ENCODE measurements at regions not wholly inside any gene's neighbourhood (a gene's known extent, or its start where the extent isn't known, plus 50 kb on each side); places are given as distances from the start of the nearest gene placed in this dataset.
"Not testable (repeated sequence)": the region's sequence is repeated elsewhere in the genome, so short reads cannot be mapped to it uniquely, and the experiment has no call there.

- no peak for FAIRE-seq
These were observed 346.7 kb downstream of the IL20RB start for GRCh38 chr3:137304313-137305056.

DNA sequence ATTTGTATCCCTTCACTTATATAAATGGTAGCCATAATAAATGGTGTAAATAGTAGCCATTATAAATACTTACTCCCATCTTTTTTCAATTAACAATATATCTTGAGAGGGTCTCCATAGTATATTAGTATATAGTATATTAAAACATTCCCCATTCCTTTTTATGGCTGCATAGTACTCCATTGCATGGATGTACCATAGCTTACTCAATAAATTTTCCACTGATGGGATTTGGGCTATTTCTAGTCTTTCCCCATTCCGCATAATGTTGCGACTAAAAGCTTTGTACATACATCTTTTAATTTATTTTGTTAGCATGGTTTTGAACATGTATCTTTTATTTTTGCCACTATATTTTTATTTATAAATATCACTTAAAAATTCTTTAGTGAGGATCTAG, 366.3 kb downstream of the IL20RB start:
- no peak for FAIRE-seq

DNA sequence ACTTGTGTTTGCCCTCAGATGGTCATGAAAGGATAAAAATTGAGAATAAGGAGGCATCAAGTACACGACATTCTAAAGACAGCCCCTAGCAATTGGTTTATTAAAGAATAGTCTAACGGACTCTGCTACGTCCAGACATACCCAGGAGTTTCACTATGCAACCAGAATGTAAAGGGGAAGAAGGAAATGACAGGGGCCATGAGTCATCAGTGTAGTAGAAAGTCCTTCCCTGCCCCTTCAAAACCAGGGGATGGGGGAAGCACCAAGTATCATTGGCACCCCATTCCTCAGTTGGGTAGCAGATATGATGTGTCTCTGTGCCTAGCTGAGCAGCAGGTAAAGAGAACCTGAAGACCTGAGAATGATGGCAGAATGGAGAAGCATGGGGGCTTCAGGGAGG, 367.4 kb downstream of the IL20RB start:
- FAIRE-seq, result no peak

DNA sequence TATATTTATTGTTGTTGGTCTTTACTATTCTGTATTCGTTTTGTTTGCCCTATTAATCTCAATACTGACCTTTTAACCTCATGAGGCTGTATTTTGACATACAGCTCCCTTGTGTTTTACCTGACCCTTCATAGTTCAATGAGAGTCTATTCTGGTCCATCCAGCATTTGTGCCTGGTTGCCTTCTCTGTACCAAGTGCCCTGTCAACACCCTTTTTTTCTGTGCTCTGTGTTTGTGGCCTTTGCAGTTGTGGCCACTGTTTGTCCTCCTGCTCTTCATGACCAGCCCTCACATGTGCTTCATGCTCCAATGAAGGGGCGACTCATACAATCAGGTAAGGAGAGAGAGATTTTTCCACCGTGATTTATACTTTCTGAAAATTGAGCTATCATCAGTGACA, 368.2 kb downstream of the IL20RB start:
- no peak for FAIRE-seq

DNA sequence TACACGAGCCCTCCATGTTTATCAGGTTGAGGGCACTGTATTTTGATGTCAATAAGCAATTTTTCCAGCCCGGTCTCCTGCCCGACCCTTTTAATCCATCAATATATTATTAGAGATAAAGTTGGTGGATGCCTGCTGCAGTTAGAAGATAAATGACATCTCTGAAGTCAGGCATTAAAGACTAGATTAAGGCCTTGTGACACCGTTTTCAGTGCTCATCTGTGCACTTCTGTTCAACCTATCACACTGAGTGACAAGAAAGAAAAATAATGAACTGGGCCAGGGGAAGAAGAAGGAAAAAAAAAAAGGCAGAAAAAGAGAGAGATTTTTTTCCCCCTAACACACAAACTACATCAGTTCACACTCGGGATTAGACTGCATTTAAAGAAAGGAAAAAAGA, 371.8 kb downstream of the IL20RB start:
- FAIRE-seq, result no peak

GRCh38 chr3:137330246-137330645, 372.5 kb downstream of the IL20RB start:
- no peak for FAIRE-seq

- FAIRE-seq, result no peak
These were observed 374.5 kb downstream of the IL20RB start for GRCh38 chr3:137332297-137332696.

DNA sequence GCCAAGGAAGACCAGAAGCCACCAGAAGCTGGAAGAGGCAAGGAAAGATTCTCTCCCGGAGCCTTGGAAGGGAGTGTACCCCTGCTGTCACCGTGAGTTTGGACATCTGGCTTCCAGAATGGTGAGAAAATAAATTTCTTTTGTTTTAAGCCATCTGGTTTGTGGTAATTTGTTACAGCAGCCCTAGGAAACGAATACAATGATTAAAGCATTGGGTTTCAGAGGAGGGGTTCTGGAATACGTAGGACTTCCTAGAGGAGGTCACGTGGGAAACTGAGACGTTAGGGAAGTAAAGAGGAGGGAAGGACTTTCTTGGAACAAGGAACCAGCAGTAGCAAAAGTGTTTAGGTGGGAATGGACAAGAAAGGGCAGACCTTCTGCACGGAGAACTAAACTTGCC, 377.7 kb downstream of the IL20RB start:
- no peak for FAIRE-seq

- not testable (repeated sequence) for FAIRE-seq
These were observed 380.6 kb downstream of the IL20RB start for GRCh38 chr3:137338400-137338799.

DNA sequence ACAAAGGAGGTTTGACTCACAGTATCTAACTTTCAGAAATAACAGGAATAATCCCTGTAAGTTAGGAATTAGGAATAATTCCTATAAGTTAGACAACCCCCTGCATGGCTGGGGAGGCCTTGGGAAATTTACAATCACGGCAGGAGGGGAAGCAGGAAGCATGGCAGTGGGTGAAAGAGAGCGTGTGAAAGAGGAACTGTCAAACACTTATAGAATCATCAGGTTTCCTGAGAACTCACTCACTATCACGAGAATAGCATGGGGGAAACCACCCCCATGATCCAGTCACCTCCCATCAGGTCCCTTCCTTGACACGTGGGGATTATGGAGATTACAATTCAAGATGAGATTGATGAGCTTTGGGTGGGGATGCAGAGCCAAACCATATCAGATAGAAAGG, 385.5 kb downstream of the IL20RB start:
- no peak for FAIRE-seq

DNA sequence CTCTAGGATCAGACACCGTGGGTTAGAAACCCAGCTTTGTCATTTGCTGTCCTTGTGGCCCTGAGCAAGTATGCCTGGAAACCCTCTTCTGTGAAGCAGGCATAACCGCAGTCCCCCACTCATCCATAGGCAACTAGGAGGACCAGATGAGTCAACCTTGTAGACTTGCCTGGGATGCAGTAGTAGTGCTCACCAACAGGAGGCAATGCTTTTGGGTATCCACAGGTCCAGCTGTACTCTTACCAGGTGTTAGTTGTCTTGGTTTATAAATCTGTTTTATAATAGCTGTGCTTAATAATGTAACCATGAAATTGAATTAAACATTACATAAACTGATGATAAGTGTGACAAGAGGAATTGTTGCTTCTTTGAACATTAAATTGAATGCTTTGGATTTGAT, 389.3 kb downstream of the IL20RB start:
- FAIRE-seq, result no peak

- FAIRE-seq, result no peak
These were observed 390.1 kb downstream of the IL20RB start for GRCh38 chr3:137347817-137348368.

GRCh38 chr3:137348936-137349335, 391.2 kb downstream of the IL20RB start:
- no peak for FAIRE-seq

- FAIRE-seq, result no peak
These were observed 392.0 kb downstream of the IL20RB start for GRCh38 chr3:137349557-137350348.

GRCh38 chr3:137360531-137361201, 402.9 kb downstream of the IL20RB start:
- FAIRE-seq, result no peak

DNA sequence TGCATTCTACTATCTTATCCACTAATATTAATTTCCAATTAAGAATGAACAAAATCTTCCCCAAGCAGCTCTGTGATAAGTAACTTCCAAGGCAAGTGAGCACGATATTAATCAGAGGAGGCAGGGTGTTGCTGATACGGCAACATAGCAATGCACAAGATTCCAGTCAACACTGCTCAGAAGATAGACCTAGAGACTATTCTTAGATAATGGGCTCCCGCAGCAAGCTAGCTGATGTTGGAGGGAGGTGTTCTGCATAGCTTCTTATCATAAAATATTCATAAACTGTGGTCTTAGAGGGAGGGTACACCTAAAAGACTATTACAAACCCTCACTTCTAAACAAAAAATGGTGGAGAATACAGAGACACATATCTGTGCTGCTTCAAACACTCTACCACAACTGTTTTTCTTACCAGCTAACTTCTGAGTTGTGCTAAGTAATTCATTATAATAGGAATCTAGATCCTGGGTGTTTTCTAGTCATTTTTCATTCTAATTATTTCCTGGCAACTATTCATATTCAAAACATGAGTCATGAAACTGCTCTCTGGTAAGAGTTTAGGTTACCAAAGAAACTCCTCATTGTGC, 382.0 kb upstream of the SOX14 start:
- FAIRE-seq, result no peak

- no peak for FAIRE-seq
These were observed 378.2 kb upstream of the SOX14 start for GRCh38 chr3:137385922-137386321.

DNA sequence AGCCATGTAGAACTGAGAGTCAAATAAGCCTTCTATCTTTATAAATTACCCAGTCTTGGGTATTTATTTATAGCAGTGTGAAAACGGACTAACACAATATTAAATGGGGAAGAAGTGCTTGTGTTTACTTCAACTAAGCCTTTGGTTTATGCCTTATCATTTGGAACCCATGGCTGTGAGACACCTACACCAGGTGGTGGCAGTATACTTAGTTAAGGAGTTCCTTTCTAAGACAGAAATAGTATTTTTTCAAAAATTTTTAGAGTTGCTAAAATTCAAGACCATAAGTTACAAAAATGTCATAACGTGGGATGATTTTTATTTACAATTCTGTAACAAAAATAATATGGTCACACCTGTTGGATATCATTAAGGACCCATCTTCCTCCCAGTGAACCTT, 354.5 kb upstream of the SOX14 start:
- FAIRE-seq, result no peak

- no peak for FAIRE-seq
These were observed 354.1 kb upstream of the SOX14 start for GRCh38 chr3:137410028-137410427.

- FAIRE-seq, result no peak
These were observed 343.7 kb upstream of the SOX14 start for GRCh38 chr3:137420198-137420995.

GRCh38 chr3:137438561-137438960, 325.6 kb upstream of the SOX14 start:
- FAIRE-seq, result no peak

- FAIRE-seq, result no peak
These were observed 303.2 kb upstream of the SOX14 start for GRCh38 chr3:137460944-137461343.
